ENCODE measurements at regions not wholly inside any gene's neighbourhood (a gene's known extent, or its start where the extent isn't known, plus 50 kb on each side); places are given as distances from the start of the nearest gene placed in this dataset.
"Not testable (repeated sequence)": the region's sequence is repeated elsewhere in the genome, so short reads cannot be mapped to it uniquely, and the experiment has no call there.

GRCh38 chr7:65789943-65790342, 82.9 kb upstream of the VKORC1L1 start:
- H3K27me3 ChIP-seq (ENCODE audit: control insufficient read depth, insufficient read depth, low read length); H3K23ac ChIP-seq (ENCODE audit: low read depth, low read length); H3K18ac ChIP-seq (ENCODE audit: low read depth, low read length); H3K4ac ChIP-seq (ENCODE audit: low read depth, low read length); intact Hi-C loops (cut with micrococcal nuclease); H3K14ac ChIP-seq (replicated peaks; ENCODE audit: low read depth, low read length); DNase-seq; H3K4me2 ChIP-seq (ENCODE audit: low read depth, low read length); H2BK120ac ChIP-seq (ENCODE audit: low read depth, low read length); POLR2A ChIA-PET (ENCODE audit: unreplicated experiment); H4K91ac ChIP-seq (ENCODE audit: insufficient read depth, low read depth, low read length); H3K79me1 ChIP-seq (ENCODE audit: low read depth in 1 of 2, low read length in 2 of 2); H3K27ac ChIP-seq (ENCODE audit: insufficient read depth, low read length); H4K8ac ChIP-seq (ENCODE audit: low read depth in 2 of 2, low read length in 2 of 2); in situ Hi-C loops (cut with MboI; ENCODE audit: low sequenced_read_pairs); H3K9me3 ChIP-seq (ENCODE audit: control insufficient read depth, insufficient read depth, low read length); H3K4me3 ChIP-seq (ENCODE audit: insufficient read depth, low read depth, low read length); H2AK9ac ChIP-seq (replicated peaks; ENCODE audit: low read depth, low read length, poor library complexity); H2BK20ac ChIP-seq (ENCODE audit: low read depth, low read length); H4K20me1 ChIP-seq (ENCODE audit: insufficient read depth, low read length); H4K5ac ChIP-seq (ENCODE audit: low read depth, low read length); ATAC-seq (ENCODE audit: low read depth); H3K9me1 ChIP-seq (ENCODE audit: insufficient read depth, low read length); CTCF ChIA-PET; dilution Hi-C loops (cut with HindIII; ENCODE audit: low sequenced_read_pairs, unreplicated experiment); H2BK15ac ChIP-seq (ENCODE audit: low read depth, low read length); H2AK5ac ChIP-seq (ENCODE audit: low read depth, low read length); H3K4me1 ChIP-seq (ENCODE audit: control insufficient read depth, insufficient read depth, low read length); H2AFZ ChIP-seq (replicated peaks; ENCODE audit: low read length, poor library complexity); BruUV-seq (replicated peaks); H3K56ac ChIP-seq (ENCODE audit: extremely low read depth, insufficient read depth, low read length); H3K36me3 ChIP-seq (ENCODE audit: control insufficient read depth, insufficient read depth, low read length); H2BK5ac ChIP-seq (ENCODE audit: low read depth, low read length, poor library complexity, severe bottlenecking); H3K9ac ChIP-seq (ENCODE audit: low read depth, low read length): not testable (repeated sequence)
- WGBS, 2 experiments (ENCODE audit: extremely low coverage in 2 of 2, insufficient read length in 1 of 2): no CpG with 5 or more reads among the region's 5 CpGs

DNA sequence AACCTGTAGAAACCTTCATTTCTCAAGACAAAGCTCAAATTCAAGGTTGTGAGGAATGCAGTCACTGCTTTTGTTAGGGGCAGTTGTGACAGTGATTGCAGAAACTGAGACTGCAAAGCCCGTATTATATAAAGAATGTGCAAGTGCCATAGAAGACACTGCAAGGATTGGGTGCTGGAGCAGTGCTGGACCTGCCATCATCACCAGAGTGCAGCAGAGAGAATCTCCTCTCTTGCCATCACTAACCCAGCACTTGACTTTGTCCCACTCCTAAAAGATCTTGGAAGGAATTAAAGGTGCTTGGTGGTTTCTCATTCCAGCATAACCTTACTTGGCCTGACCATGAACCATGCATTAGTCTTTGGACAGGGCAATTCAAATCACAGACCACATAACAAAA, 81.1 kb upstream of the VKORC1L1 start:
- H3K18ac ChIP-seq (ENCODE audit: low read depth, low read length); H3K36me3 ChIP-seq (ENCODE audit: control insufficient read depth, insufficient read depth, low read length); H3K4ac ChIP-seq (ENCODE audit: low read depth, low read length); H4K8ac ChIP-seq (ENCODE audit: low read depth in 2 of 2, low read length in 2 of 2); H4K5ac ChIP-seq (ENCODE audit: low read depth, low read length); H2BK15ac ChIP-seq (ENCODE audit: low read depth, low read length); POLR2A ChIA-PET (ENCODE audit: unreplicated experiment); H3K4me2 ChIP-seq (ENCODE audit: low read depth, low read length); H3K9ac ChIP-seq (ENCODE audit: low read depth, low read length); H3K9me3 ChIP-seq (ENCODE audit: control insufficient read depth, insufficient read depth, low read length); in situ Hi-C loops (cut with MboI; ENCODE audit: low sequenced_read_pairs); H3K9me1 ChIP-seq (ENCODE audit: insufficient read depth, low read length); CTCF ChIA-PET; H2BK20ac ChIP-seq (ENCODE audit: low read depth, low read length); H3K4me3 ChIP-seq (ENCODE audit: insufficient read depth, low read depth, low read length); H2AK9ac ChIP-seq (replicated peaks; ENCODE audit: low read depth, low read length, poor library complexity); H3K14ac ChIP-seq (replicated peaks; ENCODE audit: low read depth, low read length); H3K56ac ChIP-seq (ENCODE audit: extremely low read depth, insufficient read depth, low read length); DNase-seq; H2BK5ac ChIP-seq (ENCODE audit: low read depth, low read length, poor library complexity, severe bottlenecking); H2AFZ ChIP-seq (replicated peaks; ENCODE audit: low read length, poor library complexity); H3K27ac ChIP-seq (ENCODE audit: insufficient read depth, low read length); BruUV-seq (replicated peaks); H4K20me1 ChIP-seq (ENCODE audit: insufficient read depth, low read length); H3K79me1 ChIP-seq (ENCODE audit: low read depth in 1 of 2, low read length in 2 of 2); H3K23ac ChIP-seq (ENCODE audit: low read depth, low read length); H2BK120ac ChIP-seq (ENCODE audit: low read depth, low read length); dilution Hi-C loops (cut with HindIII; ENCODE audit: low sequenced_read_pairs, unreplicated experiment); H2AK5ac ChIP-seq (ENCODE audit: low read depth, low read length); ATAC-seq (ENCODE audit: low read depth); H4K91ac ChIP-seq (ENCODE audit: insufficient read depth, low read depth, low read length); H3K4me1 ChIP-seq (ENCODE audit: control insufficient read depth, insufficient read depth, low read length); H3K27me3 ChIP-seq (ENCODE audit: control insufficient read depth, insufficient read depth, low read length); intact Hi-C loops (cut with micrococcal nuclease): not testable (repeated sequence)
- no CpG with 5 or more reads among the region's 1 CpG for WGBS, 2 experiments (ENCODE audit: extremely low coverage in 2 of 2, insufficient read length in 1 of 2)

Measured in IMR-90 (cell line).